DMS79 treated with DMSO at 0.1 percent for 48 hours (cell line): ENCODE measurements at regions not wholly inside any gene's neighbourhood (a gene's known extent, or its start where the extent isn't known, plus 50 kb on each side); places are given as distances from the start of the nearest gene placed in this dataset.
A peak's percentile ranks its signal among the peaks of the same experiment; 100 is the strongest.

Source experiments
- DNase-seq: peaks from one replicate; lab custom pipeline; 2025; lab: John Stamatoyannopoulos, UW

- DNase-seq, result no peak
These were observed 114.5 kb downstream of the RXFP2 start for GRCh38 chr13:31853643-31854326.

DNA sequence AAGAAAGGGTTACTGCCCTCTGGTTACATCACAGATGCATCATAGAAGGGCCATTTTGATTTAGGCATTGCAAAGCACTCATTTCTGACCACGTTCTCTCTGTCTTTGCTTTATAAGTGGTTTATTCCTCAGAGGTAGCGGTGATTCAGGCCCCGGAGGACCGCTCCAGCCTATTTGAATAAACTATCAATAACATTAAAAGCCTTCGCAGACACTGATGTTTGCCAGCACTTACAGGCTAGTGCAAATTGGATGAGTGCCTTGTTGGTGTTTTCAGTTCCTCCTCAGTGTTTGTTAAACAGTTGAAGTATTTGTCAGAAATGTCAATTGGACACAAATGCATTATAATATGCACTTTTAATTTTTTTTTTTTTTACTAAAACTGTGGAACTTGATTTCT lies 120.2 kb downstream of the RXFP2 start:
- peak; percentile 59 for DNase-seq

- no peak for DNase-seq
These were observed 120.7 kb downstream of the RXFP2 start for GRCh38 chr13:31860002-31860401.

DNA sequence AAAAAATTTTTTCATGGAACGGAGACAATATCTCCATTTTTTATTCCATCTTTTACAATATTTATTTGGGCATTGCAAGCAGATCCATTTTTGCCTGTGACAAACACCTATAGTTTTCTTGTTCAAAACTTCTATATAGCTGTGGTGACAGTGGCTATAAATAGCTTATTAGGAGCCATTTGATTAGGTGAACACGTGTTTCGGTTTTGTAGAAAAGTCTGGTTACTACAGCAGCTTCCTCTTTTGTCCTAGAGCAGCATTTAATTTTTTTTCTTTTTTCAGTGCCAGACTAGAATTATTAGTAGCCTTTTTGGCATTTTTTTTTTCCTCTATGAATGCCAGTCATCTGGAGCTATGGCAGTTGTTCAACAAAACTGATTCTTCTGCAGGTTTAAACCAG lies 123.5 kb downstream of the RXFP2 start:
- no peak for DNase-seq

DNA sequence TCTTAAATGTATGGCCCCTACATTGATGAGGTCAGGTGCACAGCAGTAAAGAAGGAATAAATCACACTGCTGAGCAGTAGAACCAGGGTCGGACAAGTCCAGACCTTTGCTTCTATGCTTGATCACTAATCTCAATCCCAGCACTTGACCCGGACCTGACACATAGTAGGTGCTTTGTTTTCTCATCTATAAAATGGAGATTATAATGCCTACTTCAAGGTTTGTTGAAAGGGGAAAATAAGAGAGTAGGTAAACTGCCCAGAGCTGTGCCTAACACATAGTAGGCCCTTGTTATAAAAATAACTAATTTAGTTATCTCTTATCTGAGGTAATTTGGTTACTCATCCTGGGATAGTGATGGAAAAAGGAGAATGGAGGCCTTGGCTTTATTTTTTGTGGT lies 125.0 kb downstream of the RXFP2 start:
- no peak for DNase-seq

DNA sequence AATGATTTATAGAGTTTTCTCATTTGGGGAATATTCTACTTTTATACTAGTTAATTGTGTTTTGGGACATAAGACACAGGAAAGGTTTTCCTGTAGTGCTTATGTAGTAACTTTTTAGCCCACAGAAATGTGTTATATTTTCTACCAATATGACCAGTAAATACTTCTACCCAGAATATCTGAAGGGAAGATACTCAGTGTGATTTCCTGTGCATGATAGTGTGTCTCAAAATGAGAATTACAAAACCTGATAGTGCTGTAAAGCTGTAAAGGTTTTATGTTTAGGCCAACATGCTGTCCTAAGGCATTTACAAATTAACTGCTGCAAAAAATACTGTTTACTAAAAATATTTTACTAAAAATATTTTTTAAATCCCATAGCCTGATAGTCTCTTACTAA lies 126.8 kb downstream of the RXFP2 start:
- no peak for DNase-seq

- no peak for DNase-seq
These were observed 128.4 kb downstream of the RXFP2 start for GRCh38 chr13:31867709-31868108.

- DNase-seq, result no peak
These were observed 130.3 kb downstream of the RXFP2 start for GRCh38 chr13:31869582-31869981.

GRCh38 chr13:31870511-31870910 lies 131.2 kb downstream of the RXFP2 start:
- no peak for DNase-seq

GRCh38 chr13:31873145-31873544 lies 133.8 kb downstream of the RXFP2 start:
- no peak for DNase-seq

DNA sequence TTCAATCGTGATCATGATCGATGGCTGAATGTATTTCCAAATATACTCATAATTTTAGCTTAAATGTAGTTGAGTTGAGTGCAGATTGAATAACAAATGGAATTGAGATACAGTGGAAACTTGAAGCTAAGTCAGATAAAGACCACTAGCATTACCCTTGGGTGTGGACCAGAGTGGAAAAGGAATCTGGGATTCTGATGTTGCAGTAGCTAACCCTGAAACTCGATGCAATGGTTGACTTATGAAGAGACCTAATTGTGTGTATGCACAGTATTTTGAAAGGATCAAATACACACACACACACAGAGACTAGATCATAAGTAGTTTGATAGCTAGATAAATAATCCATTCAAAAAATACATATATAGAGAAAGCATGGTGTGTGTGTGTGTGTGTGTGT lies 135.8 kb downstream of the RXFP2 start:
- no peak for DNase-seq

GRCh38 chr13:31878052-31878451 lies 138.7 kb downstream of the RXFP2 start:
- no peak for DNase-seq

- no peak for DNase-seq
These were observed 139.2 kb downstream of the RXFP2 start for GRCh38 chr13:31878495-31878894.

DNA sequence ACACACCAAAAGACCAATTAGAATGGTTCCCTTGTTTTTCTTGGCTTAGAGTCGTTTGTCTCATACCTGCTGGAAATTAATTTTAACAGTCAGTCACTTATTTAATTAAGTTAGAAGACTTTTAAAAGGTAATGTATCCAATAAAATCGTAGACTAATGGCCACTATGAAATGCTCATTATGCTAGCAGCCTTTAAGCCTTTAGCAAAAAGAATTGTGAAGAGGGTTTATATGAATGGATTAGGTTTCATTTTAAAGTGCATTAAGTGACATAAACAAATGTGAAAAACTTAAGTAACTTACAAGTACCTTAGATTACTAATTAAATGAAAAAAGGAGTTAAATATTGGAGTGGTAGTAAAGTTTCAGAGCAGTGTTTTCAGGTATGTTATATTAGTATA lies 139.6 kb downstream of the RXFP2 start:
- peak; percentile 11 for DNase-seq

DNA sequence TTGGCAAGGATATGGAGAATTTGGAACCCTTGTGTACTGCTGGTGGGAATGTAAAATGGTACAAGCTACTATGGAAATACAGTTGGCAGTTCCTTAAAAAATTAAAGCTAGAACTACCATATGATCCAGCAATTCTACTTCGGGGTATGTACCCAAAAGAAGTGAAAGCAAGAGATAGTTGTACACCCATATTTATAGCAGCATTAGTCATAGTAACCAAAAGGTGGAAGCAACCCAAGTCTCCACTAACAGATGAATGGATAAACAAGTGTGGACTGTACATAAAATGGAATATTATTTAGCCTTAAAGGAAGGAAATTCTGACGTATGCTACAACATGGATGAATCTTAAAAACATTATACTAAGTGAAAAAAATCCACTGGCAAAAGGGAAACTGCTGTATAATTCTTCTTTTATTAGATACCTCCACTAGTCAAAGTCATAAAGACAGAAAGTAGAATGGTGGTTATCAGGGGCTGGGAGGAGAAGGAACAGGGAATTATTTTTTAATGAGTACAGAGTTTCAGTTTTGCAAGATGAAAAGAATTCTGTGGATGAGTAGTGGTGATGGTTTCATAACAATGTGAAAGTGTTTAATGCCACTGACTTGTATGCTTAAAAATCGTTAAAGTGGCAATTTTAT lies 141.6 kb downstream of the RXFP2 start:
- DNase-seq, result no peak

GRCh38 chr13:31881495-31881882 lies 142.2 kb downstream of the RXFP2 start:
- DNase-seq, result no peak

DNA sequence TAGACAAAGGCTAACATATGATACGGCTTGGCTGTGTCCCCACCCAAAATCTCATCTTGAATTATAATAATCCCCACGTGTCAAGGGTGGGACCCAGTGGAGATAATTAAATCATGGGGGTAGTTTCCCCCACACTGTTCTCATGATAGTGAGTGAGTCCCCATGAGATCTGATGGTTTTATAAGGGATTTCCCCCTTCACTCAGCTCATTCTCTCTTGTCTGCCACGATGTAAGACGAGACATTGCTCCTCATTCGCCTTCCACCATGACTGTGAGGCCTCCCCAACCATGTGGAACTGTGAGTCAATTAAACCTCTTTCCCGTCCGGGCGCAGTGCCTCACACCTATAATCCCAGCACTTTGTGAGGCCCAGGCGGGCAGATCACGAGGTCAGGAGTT lies 143.5 kb downstream of the RXFP2 start:
- DNase-seq, result no peak

DNA sequence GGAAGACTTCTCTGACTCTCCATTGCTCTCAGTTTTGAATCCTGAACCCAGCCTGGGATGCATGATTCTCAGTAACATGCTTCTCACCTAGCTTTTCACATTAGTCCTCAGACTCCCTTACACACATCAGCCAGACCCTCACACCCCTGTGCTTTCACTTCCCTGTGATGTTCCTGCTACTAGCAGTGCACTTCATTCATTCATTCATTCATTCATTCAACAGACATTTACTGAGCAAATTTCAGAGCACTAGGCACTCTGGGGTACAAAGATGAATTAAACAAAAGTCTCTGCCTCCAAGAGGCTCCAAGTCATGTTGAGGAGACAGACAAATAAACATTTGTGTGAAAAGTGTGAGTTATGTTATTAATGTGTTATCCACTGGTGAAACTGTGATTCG lies 145.2 kb downstream of the RXFP2 start:
- no peak for DNase-seq

DNA sequence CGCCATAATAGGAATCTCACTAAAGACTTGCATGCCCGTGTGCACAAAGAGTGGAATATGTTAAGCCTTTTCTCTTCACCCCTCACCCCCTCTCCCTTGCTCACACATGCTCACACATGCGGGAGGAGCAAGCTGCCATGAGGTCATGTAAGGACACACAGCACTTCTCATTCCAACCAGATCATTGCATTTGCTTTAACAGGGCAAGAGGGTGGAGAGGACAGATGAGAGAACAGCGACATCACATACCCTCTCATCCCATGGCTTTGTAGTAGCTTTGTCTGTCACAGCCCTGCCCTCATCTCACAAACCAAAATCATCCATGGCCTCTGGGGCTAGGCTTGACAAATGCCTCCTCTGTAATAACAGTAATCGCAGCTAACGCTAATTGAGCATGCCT lies 145.6 kb upstream of the FRY start:
- DNase-seq, result no peak

DNA sequence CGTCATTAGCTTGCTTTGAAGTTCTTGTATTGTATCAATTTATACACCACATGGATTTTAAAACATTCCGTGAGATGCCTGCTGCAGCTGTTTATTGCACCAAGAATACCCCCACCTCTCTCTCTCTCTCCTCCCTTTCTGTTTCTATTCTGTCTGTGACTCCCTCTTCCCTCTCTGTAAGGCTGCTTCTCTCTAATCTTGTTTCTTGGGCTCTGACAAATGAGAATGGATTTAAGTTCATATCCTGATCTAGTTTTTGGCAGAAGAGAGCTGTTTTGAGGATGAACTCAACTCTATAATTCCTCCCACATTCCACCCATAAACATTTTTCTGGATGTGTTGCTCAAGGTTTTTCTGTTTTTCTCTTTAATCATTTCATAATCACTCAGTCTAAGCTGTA lies 144.3 kb upstream of the FRY start:
- no peak for DNase-seq

GRCh38 chr13:31890946-31891345 lies 140.6 kb upstream of the FRY start:
- no peak for DNase-seq

DNA sequence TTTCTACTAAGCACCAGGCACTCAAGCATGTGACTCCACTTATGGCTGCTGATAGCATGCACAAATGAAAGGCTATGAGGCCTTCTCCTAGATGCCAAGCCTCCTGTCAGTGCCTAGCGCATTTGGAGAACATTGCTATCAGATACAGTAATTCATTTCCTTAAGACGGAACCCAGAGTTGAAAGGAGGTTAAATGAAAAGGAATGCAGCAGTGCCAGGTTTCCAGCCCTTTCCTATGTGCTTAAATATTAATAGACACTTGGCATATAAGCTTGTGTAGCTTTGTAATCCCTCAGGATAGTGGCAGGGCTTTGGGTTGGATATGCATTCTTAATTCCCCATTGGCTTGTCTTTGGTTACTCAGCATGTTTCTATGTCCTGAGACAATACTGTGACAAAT lies 140.1 kb upstream of the FRY start:
- DNase-seq, result no peak

DNA sequence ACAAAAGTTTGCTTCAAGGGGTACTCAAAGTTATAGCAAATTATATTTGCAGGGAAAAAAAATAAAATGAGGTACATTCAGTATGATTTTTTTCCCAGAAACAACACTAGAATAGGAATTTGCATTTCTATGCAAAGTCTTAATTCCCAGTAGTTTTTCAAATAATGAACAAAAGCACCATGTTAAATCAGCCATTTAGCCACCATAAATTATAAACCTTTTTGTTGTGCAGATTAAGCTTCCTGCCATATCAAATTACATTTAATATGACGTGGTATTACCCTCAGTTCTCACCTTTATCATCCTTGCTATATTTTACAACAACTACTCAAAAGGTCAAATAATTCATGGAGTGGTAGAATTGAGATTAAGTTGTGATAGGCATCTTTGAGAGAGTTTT lies 136.6 kb upstream of the FRY start:
- DNase-seq, result no peak

DNA sequence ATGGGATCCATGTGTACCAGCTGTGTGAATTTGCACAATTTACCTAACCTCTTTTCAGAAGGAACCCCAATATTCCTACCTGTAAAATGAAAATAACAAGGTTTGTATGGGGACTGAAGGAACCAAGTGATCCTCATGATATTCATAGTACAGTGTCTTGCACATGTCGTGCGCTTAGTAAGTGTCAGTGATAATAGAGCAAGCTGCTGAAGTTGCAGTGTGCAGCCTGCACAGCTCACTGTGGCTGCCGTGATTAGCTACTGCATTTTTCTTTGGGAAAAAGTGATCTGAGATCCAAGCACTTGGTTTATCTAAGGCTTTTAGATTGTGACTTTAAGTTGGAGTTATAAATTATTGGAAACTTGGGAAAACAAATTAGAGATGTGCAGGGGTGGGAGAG lies 135.9 kb upstream of the FRY start:
- no peak for DNase-seq
